SK-N-SH (cell line): ENCODE measurements at regions not wholly inside any gene's neighbourhood (a gene's known extent, or its start where the extent isn't known, plus 50 kb on each side); places are given as distances from the start of the nearest gene placed in this dataset.

Experiments used
- CTCF ChIP-seq: fragments of 200-600 bp; sonication (generic); IDR thresholded peaks from 2 replicates; pipeline ENCODE4 v1.6.1; 2017; ENCODE audit warnings: antibody characterized with exemption, mild to moderate bottlenecking, moderate library complexity
- EP300 ChIP-seq, 2 experiments: IDR thresholded peaks; 2 replicates each; pipeline versions ENCODE4 v1.4.0 to v1.6.1; 2012; ENCODE audit warnings: borderline replicate concordance in 1 of 2, low read depth in 1 of 2, low read length in 1 of 2
- EZH2phosphoT487 ChIP-seq: fragments of 200-600 bp; sonication (generic); IDR thresholded peaks from 2 replicates; pipeline ENCODE4 v1.6.1; 2017; ENCODE audit warnings: low read depth, mixed run types, mild to moderate bottlenecking, antibody characterized with exemption, moderate library complexity, borderline replicate concordance
- JUND ChIP-seq: IDR thresholded peaks from 2 replicates; pipeline ENCODE4 v1.4.0; 2012
- TAF1 ChIP-seq: IDR thresholded peaks from 2 replicates; pipeline ENCODE4 v1.6.1; 2012; ENCODE audit warnings: low read depth, mild to moderate bottlenecking, low read length, moderate library complexity, borderline replicate concordance
- YY1 ChIP-seq: IDR thresholded peaks from 2 replicates; pipeline ENCODE4 v1.4.0; 2012; ENCODE audit warnings: low read depth, mild to moderate bottlenecking

DNA sequence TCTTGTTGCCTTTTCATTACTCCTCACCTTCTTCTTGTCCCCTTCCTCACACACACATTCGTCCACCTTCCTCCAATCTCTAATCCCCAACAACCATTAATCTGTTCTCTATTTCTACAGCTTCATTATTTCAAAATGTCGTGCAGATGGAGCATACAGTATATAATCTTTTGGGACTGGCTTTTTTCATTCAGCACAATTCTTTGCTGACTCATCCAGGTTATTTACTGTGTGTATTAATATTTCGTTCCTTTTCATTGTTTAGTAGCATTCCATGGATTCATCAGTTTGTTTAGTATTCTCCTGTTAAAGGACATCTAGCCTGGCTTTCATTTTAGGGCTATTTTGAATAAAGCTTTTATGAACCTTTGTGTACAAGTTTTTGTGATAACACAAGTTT, 159.3 kb downstream of the PTPN20 start:
- no peak for TF ChIP-seq EZH2phosphoT487
- TF ChIP-seq CTCF, result no peak
- TF ChIP-seq YY1, result no peak
- TF ChIP-seq JUND, result no peak
- TF ChIP-seq EP300 (IDR thresholded peaks at IDR 0.05; ENCODE audit: borderline replicate concordance in 1 of 2, low read depth in 1 of 2, low read length in 1 of 2), result no peak
- TF ChIP-seq TAF1, result no peak
